IPS-18c (cell line): ENCODE measurements at regions not wholly inside any gene's neighbourhood (a gene's known extent, or its start where the extent isn't known, plus 50 kb on each side); places are given as distances from the start of the nearest gene placed in this dataset.
A peak's percentile ranks its signal among the peaks of the same experiment; 100 is the strongest.

Experiments
- H3K4me3 ChIP-seq: 2 replicates; pipeline ENCODE4 v1.7.0; 2013; ENCODE audit warnings: low read depth, mild to moderate bottlenecking, low read length, moderate library complexity; ENCODE audit not compliant: insufficient read depth
- H3K9me3 ChIP-seq: one replicate; pipeline ENCODE4 v1.6.1; 2013; ENCODE audit warnings: mild to moderate bottlenecking, low read length, moderate library complexity; ENCODE audit not compliant: control insufficient read depth, insufficient read depth

DNA sequence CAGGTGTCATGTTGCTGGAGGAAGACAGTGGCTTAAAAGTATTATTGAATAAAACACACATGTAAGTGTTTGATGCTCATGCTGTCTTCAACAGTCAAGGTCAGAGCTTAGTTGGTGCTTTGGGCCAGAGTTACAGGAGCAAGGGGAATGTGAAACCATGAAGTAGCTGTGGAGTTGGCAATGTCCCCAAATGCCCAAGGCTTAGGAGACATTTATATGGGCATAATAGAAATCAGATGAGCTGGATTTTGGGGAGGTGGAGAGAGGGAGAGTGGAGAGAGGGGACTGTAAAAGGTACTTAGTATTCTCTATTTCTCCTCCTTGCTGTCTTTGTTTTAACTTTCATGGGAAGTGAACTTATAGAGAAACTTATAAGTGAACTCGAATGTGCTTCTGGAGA lies 407.8 kb downstream of the ETS1 start:
- H3K4me3 ChIP-seq: no peak overlapping the region
- H3K9me3 ChIP-seq: no peaks in the 10 kb centered on the region

DNA sequence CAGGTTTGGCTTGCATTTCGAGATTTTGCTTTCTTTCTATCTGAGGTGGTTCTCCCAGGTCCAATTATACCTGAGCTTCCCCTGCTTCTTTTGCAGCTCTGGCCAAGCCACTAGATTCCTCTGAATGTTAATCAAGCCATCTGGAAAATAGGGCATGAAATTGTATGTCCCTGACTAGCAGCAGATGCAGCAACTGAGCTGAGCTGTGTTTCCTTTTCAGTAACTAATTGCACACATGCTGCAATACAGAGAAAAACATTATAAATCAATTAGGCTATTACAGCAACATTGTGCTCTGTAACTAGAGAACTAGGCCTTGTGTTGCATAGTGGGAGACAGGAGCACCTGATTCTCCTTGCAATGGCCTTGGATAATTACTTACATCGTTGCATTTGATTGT lies 408.3 kb downstream of the ETS1 start:
- Histone ChIP-seq H3K9me3 (no peaks in the 10 kb centered on the region), H3K4me3 (no peak overlapping the region)

DNA sequence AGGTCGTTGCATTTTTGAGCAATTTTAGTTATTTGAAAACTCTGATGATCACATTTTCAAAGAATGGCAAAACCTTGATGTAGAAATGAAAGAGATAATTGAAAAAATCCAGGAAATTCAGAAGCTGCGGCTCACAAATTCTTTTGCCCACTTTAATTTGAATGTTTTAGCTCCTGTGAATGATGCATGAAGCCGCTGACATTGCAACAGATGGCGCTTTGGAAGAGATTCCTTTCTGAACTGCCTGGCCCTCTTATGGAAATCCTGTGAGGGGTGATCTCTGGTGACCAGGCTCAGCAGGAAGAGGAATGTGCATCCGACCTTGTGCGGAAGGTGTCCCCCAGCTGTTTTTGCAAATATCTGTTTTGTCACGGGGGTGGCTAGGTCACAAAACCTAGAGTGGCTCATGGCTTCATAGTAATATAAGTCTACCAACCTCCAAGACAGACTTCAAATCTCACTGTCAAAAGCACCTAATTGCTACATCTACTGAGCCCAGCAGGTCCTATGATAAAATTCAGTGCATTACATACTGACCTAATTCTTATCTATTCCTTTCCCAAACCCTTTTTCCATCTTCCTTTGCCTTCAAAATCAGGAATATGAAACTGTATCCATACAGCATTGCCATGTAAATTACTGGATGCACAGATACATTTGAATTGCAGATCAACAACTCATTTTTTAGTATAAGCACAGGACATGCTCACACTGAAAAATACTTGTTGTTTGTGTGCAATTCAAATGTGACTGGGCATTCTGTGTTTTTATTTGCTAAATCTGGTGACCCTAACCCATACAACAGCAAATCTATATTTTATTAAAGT lies 412.7 kb downstream of the ETS1 start:
- no peaks in the 10 kb centered on the region for H3K9me3 ChIP-seq
- no peak overlapping the region for H3K4me3 ChIP-seq

DNA sequence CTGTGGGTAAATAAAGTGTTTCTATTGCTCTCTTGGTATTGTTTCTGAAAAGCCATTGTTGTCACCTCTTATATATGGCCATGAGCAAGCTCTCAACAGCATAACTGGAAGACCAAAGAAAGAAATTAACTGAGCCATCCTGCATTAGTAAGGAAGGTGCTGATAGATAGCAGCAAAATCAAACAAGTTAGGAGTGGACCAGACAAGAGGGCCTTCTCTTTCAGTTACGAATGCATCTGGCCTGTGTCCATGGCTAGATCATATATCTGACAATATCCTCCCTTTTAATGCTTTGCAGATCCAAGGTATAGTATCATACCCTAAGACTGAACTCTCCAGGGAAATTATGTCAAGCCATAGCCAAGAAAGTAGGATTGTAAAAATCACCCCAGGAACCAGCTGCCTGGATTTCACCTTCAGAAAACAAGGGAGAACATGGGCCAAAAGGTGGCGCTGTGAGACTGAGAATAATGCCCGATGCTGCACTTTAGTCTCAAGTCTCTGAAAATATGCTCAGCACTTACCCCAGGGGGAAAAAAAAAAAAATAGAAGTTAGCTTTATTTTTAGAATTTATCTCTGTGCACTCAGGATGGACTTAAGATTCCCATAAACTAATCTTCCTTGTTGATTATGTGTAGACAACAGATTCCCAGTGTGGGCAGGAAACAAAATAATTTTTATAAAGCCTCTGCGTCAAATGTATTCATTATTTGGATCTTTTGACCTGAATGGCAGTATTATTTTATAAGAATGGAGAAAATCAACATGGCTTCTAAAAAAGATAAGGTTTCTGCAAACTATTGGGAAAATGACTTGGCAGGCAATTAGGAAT lies 415.1 kb downstream of the ETS1 start:
- no peaks in the 10 kb centered on the region for H3K9me3 ChIP-seq

DNA sequence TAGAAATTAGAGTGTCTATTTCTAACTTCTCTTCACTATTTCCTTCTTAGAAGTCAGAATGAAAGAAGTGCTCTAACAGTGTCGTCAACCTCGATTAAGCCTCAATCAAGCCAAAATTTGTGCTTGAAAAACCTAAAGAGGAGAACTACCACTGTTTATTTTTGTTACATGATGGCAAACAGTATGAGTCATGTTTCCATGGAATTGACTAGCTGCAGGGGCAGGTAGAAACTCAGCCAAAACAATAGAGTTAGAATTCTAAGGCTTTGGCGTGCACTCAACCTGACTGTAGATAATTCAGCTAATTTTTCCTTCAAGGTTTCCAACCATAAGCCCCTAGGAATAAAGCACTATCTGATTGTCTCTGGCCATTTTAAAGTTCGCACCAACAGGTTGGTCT lies 415.9 kb downstream of the ETS1 start:
- Histone ChIP-seq H3K9me3 (no peaks in the 10 kb centered on the region), H3K4me3 (no peak overlapping the region)

More for the DNA sequence above, 415.1 kb downstream of the ETS1 start:
- H3K4me3 ChIP-seq: no peak overlapping the region

DNA sequence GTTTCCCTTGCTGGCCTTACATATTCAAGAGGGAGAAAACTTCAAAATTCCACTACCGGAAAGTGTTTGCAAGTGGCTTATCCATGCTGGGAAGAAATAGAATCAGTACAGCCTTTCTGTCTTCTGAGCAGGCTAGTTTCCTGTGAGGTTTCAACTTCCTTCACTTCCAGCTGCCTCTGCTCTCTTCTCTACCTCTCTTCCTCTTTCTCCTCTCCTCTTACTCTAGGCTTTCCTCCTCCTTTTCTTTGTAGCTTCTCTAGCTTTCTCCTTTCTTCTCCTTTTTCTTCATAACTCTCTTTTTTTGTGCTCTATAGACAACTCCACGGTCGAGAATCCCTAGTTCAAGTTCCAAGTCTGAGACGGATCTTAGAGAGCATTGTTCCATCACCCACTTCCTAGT lies 421.8 kb downstream of the ETS1 start:
- no peaks in the 10 kb centered on the region for H3K9me3 ChIP-seq
- H3K4me3 ChIP-seq: no peak overlapping the region

DNA sequence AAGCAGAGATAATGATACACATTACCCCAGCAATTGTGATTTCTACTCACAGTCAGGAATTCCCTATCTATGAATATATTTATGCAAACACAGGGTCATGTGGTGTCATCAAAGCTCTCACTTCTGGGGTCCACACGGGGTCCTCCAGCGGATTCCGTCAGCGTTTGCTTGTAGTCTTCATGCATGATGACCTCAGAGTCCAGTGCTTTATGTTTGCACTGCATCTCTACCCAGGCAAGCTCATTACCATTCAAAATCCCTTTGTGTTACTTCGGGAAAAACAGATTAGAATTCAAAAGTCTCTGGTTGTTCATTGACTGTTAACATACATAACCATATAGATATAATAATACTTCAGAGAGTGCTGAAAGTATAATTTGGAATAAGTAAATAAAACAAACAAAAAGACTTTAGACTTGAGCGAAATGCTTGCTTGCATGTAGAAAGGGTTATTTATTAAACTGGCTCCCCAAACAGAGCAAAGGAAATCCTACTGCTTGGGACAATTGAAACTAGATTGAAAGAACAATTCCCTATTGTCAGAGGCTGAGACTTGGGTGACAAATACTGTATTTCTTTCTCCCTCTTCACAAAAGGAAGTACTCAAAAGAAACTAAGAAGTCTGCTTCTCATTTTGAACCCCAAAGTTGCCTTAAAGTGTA lies 423.1 kb downstream of the ETS1 start:
- H3K4me3 ChIP-seq: no peak overlapping the region
- no peaks in the 10 kb centered on the region for H3K9me3 ChIP-seq

DNA sequence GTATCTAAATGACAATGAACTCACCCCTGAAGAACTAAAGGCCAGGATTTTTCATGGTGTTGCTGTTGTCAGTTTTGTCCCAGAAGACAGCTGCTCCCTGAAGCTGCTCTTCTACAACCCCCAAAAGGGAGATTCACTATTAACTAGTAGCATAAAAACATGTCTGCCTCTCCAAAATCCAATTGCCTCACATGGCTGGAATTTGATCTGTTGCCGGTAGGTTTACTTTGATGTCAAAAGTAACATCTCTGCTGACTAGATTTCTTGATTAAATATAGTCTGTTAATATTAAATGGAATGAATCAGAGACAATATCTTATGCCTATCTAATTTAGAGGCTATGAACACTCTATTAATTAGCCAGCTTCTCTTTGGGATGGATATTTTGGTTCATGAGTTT lies 425.4 kb downstream of the ETS1 start:
- H3K4me3 ChIP-seq: no peak overlapping the region
- H3K9me3 ChIP-seq: no peaks in the 10 kb centered on the region

DNA sequence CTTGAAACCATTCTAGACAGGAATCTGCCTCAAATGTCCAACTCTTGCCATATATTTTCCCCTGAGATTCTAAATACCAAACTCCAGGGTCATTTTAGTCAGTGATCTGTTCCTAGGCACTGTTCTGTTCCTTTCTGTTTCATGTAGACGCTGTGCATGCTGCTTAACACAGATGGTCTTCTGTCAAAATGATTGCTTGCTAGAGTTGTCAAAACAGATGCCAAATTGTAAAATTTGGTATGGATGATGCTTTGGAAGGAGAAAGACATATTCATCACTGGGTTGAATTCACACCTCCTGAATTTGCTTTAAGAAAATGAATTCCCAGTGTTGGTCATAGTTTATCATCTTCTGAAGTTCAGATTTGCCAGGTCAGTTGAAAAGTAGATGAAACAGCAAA lies 425.9 kb downstream of the ETS1 start:
- H3K9me3 ChIP-seq: no peaks in the 10 kb centered on the region
- H3K4me3 ChIP-seq: no peak overlapping the region

DNA sequence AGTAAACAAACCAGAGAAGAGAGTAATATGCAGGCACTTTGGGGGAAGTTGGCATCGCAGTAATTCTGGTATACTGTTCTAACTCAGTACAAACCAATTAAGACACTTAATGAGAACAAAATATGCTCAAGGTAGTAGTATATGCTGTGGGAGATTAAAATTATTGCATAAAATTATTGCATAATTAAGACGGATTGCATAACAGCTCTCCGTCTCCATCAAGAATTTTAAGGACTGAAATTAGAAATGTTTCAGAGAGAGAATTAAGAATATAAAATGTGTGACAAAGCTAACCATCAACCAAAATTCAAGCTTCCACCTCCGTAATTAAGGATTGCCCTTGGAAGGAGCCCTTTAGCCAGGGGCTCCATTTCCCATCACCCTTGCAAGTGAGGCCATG lies 428.5 kb downstream of the ETS1 start:
- Histone ChIP-seq H3K4me3 (no peak overlapping the region), H3K9me3 (no peaks in the 10 kb centered on the region)

DNA sequence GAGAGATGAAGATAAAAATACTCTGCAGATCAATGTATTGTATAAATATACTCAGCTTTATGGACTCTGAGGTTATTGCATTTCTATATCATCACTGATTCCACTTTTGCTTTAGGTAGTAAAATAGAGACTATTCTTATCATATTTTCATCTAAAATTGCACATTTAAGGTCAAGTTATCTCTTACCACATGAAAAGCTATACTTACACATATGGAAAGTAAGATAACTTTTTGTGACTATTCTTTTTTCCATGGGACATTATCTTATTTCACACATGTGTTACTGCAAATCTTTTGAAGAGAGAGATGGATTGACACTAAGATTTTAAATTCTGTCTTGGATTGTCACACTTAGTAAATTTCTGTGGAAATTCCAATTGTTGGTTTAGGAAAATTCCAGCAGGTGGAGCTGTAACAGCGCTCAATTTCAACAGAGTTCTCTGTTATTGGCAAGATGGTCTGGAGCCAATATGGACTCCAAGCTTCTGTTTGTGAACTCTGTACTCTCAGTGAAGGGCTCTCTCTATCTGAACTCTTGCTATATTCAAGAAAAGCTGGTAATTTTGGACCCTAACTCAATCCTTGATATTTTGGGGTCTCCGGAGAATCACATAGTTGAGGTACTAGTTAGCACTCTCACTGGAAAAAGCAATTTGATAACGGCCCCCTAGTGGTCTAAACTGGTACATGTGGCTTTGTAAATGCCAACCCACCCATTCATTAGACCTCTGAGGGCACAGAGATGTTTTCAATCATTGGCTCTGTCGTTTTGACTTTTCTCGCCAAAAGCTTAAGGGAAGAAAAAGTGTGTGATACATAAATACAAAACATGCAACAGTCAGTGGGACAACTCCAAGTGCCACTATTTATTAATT lies 429.7 kb downstream of the ETS1 start:
- Histone ChIP-seq H3K9me3 (no peaks in the 10 kb centered on the region), H3K4me3 (peak overlapping the region; percentile 34; the same call in 1 of the 2 replicates)

DNA sequence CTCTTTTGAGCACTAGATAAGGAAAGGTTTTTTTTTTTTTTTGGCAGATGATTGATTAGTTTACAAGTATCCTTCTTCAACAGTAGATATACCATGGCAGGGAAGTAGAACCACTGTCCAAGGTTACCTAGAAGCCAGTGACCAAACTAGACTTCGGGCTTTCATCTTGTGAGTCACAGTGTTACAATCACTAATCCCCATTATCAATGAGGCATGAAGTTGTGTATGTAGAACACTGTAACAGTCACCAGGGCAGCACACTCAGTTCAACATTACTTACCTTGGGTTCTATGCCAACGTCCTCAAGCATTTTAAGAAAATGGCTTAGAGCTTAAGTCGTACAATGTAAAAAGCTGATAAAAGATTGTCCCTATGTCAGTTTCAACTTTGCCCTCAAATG lies 430.9 kb downstream of the ETS1 start:
- peaks cover 2% of the 10 kb centered on the region for H3K9me3 ChIP-seq

DNA sequence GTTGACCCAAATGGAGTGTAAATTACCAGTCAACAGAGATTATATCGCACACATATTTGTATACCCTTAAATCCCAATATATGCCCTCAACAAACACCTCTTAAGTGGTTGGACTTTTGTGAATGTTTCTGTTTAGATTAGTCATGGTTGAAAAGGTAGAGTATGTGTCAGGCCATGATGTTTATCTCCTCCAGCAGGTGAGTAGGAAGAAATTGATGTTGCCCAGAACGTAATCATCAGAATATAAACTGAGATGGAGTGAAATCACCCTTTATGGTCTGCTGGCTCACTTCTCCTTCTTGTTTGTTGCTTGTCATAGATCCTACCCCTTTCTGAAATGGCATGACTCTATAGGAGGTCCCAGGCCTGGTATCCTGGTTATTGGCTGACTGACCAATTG lies 431.8 kb downstream of the ETS1 start:
- Histone ChIP-seq H3K9me3 (peaks cover 2% of the 10 kb centered on the region), H3K4me3 (no peak overlapping the region)

More for the DNA sequence above, 430.9 kb downstream of the ETS1 start:
- no peak overlapping the region for H3K4me3 ChIP-seq

DNA sequence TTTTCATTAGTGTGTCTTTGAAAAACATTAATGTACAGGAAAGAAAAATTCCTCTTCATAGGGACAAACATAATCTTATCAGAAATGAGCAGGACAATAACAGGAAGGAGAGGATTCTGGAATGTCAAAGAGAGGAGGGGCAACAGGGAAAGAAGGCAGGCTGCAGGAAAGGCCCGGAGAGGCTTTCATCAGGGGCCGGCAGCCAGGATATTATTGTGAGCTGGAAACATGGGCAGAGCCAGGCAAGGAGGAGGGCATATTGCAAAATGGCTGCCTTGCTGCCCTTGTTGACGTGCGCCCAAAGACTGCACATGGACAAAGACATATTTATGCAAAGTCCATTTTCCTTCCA lies 433.7 kb downstream of the ETS1 start:
- Histone ChIP-seq H3K4me3 (no peak overlapping the region), H3K9me3 (peaks cover 2% of the 10 kb centered on the region)

DNA sequence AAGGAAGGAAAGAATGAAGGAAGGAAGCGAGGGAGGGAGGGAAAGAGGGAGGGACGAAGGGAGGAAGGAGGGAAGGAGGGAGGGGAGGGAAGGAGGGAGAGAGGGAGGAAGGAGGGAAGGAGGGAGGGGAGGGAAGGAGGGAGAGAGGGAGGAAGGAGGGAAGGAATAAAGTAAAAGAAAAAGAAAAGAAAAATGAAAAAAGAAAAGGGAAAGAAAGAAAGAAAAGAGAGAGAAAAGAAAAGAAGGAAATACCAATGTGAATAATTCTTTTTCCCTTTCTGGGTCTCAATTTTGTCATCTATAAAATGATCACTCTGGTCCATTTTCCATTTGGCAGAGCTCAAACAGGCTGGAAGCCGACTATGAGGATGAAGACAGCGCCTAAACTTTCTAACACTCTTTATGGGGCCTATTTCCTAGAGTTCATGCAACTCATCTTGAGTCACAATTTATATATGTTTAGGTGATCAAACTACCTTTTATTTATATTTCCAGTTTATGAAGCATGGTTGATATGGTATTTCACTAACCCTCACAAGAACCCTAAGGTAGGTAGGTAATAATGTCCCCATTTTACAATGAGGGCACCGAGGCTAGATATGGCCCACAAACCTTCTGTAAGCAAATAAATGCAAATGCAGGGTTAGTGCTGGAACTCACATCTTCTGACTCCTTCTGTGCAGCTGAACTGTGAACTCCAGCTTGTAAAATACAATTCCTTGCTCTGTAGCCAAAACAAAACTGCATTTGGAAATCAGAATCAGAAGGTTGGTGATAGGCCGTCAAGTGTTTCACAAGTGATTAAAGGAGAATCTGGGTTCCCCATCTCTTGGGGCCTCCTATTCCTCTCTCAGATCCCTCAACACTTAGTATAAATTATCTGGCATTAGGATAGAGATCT lies 434.3 kb downstream of the ETS1 start:
- Histone ChIP-seq H3K4me3 (no peak overlapping the region), H3K9me3 (peaks cover 2% of the 10 kb centered on the region)

DNA sequence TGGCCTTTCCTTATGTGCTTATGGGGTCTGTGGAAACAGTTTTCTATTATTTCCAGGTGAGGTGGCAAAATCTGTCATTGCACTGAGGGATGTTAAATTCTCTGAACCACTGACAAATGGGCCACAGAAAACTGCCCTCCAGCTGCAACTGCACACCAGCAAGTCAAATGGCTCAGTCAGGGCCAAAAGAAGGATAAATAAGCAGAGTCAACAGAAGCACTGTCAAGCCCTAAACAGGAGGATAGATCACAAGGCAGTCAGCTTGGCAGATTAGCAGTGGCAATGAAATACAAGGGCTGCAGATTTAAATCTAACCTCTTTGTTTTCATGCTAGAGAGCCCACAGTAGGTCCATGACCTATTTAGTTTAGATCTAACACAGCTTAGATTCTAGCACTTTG lies 435.6 kb downstream of the ETS1 start:
- Histone ChIP-seq H3K4me3 (no peak overlapping the region), H3K9me3 (peaks cover 2% of the 10 kb centered on the region)
